HCT116 (cell line): ENCODE measurements at regions not wholly inside any gene's neighbourhood (a gene's known extent, or its start where the extent isn't known, plus 50 kb on each side); places are given as distances from the start of the nearest gene placed in this dataset.

Experiments used
- CTCF ChIP-seq, 3 experiments: fragments of 200-600 bp in 1 of 3; sonication (generic) in 1 of 3; IDR thresholded peaks in 2 of 3; conservative IDR thresholded peaks in 1 of 3; 2 replicates each; pipeline ENCODE4 v1.5.1; 2012 to 2017; ENCODE audit warnings: low read depth in 2 of 3, low read length in 2 of 3, antibody characterized with exemption in 1 of 3, borderline replicate concordance in 1 of 3, control low read depth in 1 of 3, mild to moderate bottlenecking in 1 of 3, mixed read lengths in 1 of 3, mixed run types in 1 of 3, moderate library complexity in 1 of 3; ENCODE audit not compliant: insufficient read depth in 1 of 3
- POLR2A ChIP-seq: IDR thresholded peaks from 2 replicates; pipeline ENCODE4 v1.7.0; 2011; ENCODE audit warnings: borderline replicate concordance; ENCODE audit not compliant: insufficient read depth, insufficient read length; ENCODE audit errors: extremely low read depth

- TF ChIP-seq POLR2A: no peak
- no peak for TF ChIP-seq CTCF (IDR thresholded peaks at IDR 0.05 in 2 of 3, conservative IDR thresholded peaks at IDR 0.05 in 1 of 3; ENCODE audit: borderline replicate concordance in 1 of 3, insufficient read depth in 1 of 3, low read depth in 2 of 3, low read length in 2 of 3)
These were observed 151.7 kb upstream of the POU5F2 start for GRCh38 chr5:93893075-93893474.
